HG03039 (cell line): ENCODE measurements at regions not wholly inside any gene's neighbourhood (a gene's known extent, or its start where the extent isn't known, plus 50 kb on each side); places are given as distances from the start of the nearest gene placed in this dataset.

ENCODE experiments used
- ATAC-seq: cut with Tn5 transposase; IDR thresholded peaks from one replicate; pipeline ENCODE4 v1.9.1; 2021; ENCODE audit warnings: mild to moderate bottlenecking, moderate library complexity; ENCODE audit not compliant: unreplicated experiment

- no peak for ATAC-seq
Observed at GRCh38 chr7:47666164-47666862, 84.4 kb upstream of the TNS3 start.

GRCh38 chr7:47664650-47665195 lies 82.8 kb upstream of the TNS3 start:
- no peak for ATAC-seq

- no peak for ATAC-seq
Observed at GRCh38 chr7:47663851-47664250, 81.9 kb upstream of the TNS3 start.

GRCh38 chr7:47663213-47663612 lies 81.3 kb upstream of the TNS3 start:
- ATAC-seq, result no peak

- peak; percentile 68 for ATAC-seq
Observed at GRCh38 chr7:47661051-47661714, 79.3 kb upstream of the TNS3 start.

GRCh38 chr7:47659664-47660462 lies 78.0 kb upstream of the TNS3 start:
- ATAC-seq, result no peak

- ATAC-seq, result no peak
Observed at GRCh38 chr7:47658886-47659635, 77.2 kb upstream of the TNS3 start.

GRCh38 chr7:47657126-47657525 lies 75.2 kb upstream of the TNS3 start:
- ATAC-seq, result no peak

- ATAC-seq, result no peak
Observed at GRCh38 chr7:47654672-47655298, 72.9 kb upstream of the TNS3 start.

- ATAC-seq, result no peak
Observed at GRCh38 chr7:47653550-47654411, 71.9 kb upstream of the TNS3 start.

- no peak for ATAC-seq
Observed at GRCh38 chr7:47652591-47652990, 70.7 kb upstream of the TNS3 start.

GRCh38 chr7:47651355-47652317 lies 69.7 kb upstream of the TNS3 start:
- no peak for ATAC-seq

- no peak for ATAC-seq
Observed at GRCh38 chr7:47649919-47650318, 68.0 kb upstream of the TNS3 start.

- ATAC-seq, result no peak
Observed at GRCh38 chr7:47648275-47648925, 66.5 kb upstream of the TNS3 start.

- ATAC-seq, result no peak
Observed at GRCh38 chr7:47647918-47648250, 66.0 kb upstream of the TNS3 start.

- ATAC-seq, result no peak
Observed at GRCh38 chr7:47647181-47647917, 65.4 kb upstream of the TNS3 start.

GRCh38 chr7:47643716-47644400 lies 61.9 kb upstream of the TNS3 start:
- no peak for ATAC-seq
